Lower leg skin (tissue), 3 donors: ENCODE measurements at regions not wholly inside any gene's neighbourhood (a gene's known extent, or its start where the extent isn't known, plus 50 kb on each side); places are given as distances from the start of the nearest gene placed in this dataset.

ENCODE experiments used
- CTCF ChIP-seq, 3 donors: fragments of 450-650 bp; IDR thresholded peaks; one replicate each; pipeline ENCODE4 v1.5.1; 2016; ENCODE audit warnings: antibody characterized with exemption in 3 of 3, mild to moderate bottlenecking in 3 of 3, moderate library complexity in 2 of 3
- POLR2A ChIP-seq, 2 donors: fragments of 450-650 bp; IDR thresholded peaks; one replicate each; pipeline ENCODE4 v1.6.1; 2016 to 2017; ENCODE audit warnings: antibody characterized with exemption in 2 of 2, mild to moderate bottlenecking in 1 of 2, moderate library complexity in 1 of 2

- no peak for TF ChIP-seq CTCF (IDR thresholded peaks at IDR 0.05)
- no peak for TF ChIP-seq POLR2A (IDR thresholded peaks at IDR 0.05)
These were observed 371.2 kb downstream of the SPRY1 start for GRCh38 chr4:123767806-123768205.
